ENCODE measurements at regions not wholly inside any gene's neighbourhood (a gene's known extent, or its start where the extent isn't known, plus 50 kb on each side); places are given as distances from the start of the nearest gene placed in this dataset.

DNA sequence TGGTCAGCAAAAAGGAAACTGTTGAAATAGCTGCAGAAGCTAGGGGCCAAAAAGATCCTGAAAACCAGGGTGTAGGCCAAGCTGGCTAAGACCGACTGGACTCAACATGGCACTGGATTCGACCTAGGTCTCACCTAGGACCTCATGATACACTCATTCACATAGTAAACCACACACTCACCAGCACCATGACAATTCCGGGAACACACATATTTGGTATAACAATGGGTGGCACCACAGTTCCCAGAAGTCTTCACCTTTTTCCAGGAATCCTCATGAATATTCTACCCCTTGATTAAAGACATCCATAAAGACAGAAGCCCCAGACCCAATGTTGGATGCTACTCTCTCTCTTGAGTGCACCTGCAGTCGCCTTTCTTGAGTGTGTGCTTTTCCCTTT, 460.1 kb downstream of the TMEM114 start:
- TF ChIP-seq, protein P1, sequence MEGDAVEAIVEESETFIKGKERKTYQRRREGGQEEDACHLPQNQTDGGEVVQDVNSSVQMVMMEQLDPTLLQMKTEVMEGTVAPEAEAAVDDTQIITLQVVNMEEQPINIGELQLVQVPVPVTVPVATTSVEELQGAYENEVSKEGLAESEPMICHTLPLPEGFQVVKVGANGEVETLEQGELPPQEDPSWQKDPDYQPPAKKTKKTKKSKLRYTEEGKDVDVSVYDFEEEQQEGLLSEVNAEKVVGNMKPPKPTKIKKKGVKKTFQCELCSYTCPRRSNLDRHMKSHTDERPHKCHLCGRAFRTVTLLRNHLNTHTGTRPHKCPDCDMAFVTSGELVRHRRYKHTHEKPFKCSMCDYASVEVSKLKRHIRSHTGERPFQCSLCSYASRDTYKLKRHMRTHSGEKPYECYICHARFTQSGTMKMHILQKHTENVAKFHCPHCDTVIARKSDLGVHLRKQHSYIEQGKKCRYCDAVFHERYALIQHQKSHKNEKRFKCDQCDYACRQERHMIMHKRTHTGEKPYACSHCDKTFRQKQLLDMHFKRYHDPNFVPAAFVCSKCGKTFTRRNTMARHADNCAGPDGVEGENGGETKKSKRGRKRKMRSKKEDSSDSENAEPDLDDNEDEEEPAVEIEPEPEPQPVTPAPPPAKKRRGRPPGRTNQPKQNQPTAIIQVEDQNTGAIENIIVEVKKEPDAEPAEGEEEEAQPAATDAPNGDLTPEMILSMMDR (IDR thresholded peaks at IDR 0.05) = no peak
- no peak for TF ChIP-seq EZH2 (IDR thresholded peaks at IDR 0.05; ENCODE audit: borderline replicate concordance, insufficient read depth, low read depth, low read length, poor library complexity, severe bottlenecking)
